OCI-LY7 (cell line): ENCODE measurements at regions not wholly inside any gene's neighbourhood (a gene's known extent, or its start where the extent isn't known, plus 50 kb on each side); places are given as distances from the start of the nearest gene placed in this dataset.

Experiments used
- CTCF ChIP-seq: fragments of 200-600 bp; sonication (generic); conservative IDR thresholded peaks from 2 replicates; pipeline ENCODE4 v1.5.1; 2014; ENCODE audit warnings: mild to moderate bottlenecking, antibody characterized with exemption, low read length, moderate library complexity, mixed read lengths
- EZH2phosphoT487 ChIP-seq: fragments of 200-600 bp; sonication (generic); IDR thresholded peaks from 2 replicates; pipeline ENCODE4 v1.6.1; 2018; ENCODE audit warnings: low read depth, borderline replicate concordance, mild to moderate bottlenecking, mixed run types, antibody characterized with exemption, low read length, moderate library complexity, mixed read lengths

GRCh38 chr5:45109062-45109461 lies 300.3 kb downstream of the MRPS30 start:
- TF ChIP-seq EZH2phosphoT487 (no peak), CTCF (no peak)
